Lung microvascular endothelial cell (primary cell): ENCODE measurements at regions not wholly inside any gene's neighbourhood (a gene's known extent, or its start where the extent isn't known, plus 50 kb on each side); places are given as distances from the start of the nearest gene placed in this dataset.
"Not testable (repeated sequence)": the region's sequence is repeated elsewhere in the genome, so short reads cannot be mapped to it uniquely, and the experiment has no call there.

Source experiments
- DNase-seq, 2 donors: peaks; one replicate each; pipeline versions ENCODE4 v3.0.0 to v3.0.0-alpha.2; 2010; ENCODE audit warnings: low read depth in 2 of 2

DNA sequence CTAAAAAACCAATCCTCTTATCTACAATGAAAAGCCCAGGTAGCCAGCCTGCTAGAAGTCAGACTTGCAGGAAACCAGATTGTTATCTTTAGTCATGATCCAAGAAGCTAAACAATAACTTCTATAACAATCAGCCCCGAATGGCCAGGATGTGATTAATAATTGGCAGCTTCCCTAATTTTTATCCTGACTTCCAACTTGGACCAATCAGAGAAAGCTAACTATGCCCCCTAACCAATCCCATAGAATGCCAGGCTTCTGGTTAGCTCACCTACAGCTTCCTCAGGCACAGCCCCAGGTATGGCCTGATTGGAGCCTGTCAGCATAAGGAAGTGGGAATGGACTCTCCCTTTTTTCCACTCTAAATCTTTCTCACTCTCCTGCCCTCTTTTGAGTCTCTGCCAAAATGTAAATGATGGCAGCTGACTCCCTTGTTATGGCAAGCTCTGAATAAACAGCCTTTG, 394.9 kb downstream of the DLEU7 start:
- DNase-seq, result peak; percentile 53 to 89

DNA sequence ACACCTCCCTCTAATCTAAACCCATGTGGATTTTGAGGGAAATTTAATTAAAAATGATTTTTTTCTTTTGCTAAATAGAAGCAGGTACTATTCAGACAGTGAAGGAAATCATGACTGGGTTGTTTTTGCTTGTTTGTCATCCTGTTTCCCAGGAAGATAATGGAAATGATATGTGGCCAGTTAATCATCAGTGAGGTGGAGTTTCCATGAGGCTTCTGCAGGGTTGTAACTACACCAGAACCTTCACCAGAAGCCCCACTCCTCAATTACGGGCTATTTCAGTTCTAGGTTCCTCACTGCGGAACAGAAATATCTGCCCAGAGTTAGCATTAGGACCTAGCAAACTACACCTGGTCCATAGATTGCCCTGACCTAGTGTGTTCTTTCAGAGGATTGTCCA, 394.0 kb downstream of the DLEU7 start:
- peak; percentile 60 to 78 for DNase-seq

DNA sequence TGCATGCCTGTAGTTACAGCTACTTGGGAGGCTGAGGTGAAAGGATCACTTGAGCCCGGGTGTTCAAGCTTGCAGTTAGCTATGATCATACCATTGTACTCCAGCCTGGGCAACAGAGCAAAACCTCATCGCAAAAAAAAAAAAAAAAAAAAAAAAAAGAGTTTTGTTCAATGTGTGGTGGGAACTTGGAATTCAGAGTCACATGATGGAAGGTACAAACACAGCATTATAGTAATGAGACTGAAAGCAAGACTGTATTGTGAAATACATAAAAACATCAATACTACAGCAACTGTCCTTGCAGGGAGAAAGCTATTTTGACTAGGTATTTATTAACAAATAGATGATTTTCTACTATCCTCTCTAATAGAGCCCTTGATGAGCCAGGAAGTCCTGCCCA, 393.2 kb downstream of the DLEU7 start:
- DNase-seq, result no peak

DNA sequence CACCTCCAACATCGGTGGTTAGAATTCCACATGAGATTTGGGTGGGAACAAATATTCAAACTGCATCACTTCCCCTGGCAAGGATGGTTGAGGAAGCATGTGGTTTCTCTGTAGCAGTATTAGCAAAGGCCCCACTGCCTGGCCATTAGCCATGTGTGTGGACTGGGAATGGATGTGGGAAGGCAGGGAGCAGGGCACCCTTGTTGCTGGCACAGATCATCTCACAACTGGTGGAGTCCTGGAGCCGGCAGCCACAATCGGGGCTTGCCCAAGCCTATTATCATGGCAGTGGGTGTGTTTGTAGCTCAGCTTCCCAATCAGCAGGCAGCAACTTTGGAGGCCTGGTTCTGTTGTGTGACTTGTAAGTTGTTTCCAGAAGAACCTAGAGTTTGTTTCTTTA, 391.9 kb downstream of the DLEU7 start:
- DNase-seq, result no peak

DNA sequence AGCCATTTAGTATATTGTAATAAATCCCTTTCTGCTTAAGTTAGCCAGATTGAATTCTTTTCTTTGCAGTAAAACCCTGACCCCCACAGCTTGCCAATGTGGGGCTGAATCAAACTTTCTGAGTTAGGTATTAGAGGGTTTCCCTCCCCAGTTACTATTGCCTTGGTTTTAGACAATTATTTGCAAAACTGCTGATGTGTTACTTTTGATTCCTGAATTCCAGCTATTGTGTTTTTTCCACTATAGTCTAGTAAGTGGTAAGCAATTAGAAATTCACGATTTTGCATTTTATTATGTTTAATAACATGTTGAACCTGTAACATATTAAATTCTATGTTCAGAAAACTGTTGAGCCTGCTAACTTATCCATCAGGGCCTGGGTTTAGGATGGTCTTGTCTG, 391.5 kb downstream of the DLEU7 start:
- DNase-seq, result no peak

DNA sequence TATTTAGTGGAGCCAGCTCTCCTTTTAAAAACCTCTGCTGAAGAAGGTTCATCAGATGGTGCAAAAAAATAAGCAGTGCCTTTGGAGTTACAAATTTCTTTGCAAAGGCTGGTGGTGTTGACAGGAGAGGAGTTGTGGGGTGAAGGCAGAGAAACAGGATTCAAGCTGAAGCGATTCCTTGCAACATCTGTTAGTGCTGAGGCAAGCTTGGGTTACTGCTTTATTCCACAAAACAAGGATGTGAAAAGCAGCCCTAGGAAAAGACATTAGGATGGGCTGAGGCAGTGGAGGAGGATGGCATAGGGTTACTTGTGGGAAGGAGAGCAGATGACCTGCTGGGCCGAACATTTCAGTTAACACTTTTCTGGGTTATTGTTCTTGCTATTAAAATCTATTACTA, 390.7 kb downstream of the DLEU7 start:
- DNase-seq, result no peak

DNA sequence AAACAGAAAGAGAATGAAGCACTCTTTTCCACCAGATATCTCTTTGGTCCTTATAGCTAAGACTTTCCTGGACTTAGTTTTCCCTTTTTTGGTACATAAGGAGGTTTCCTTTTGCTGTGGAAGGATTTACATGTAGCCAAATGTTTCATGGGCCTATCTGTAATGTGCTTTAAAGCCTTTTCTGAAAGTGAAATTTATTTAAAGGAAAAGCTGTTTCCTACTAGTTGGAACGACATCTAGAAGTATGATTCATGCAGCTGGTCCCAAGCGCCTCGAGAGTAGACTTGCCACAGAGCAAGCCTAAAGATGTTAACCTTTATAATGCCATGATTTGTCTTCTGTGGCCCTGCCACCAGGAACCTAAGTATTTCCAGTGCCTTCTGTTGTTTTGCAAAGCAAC, 390.3 kb downstream of the DLEU7 start:
- DNase-seq, result peak in 1 of 2 donors; percentile 22

DNA sequence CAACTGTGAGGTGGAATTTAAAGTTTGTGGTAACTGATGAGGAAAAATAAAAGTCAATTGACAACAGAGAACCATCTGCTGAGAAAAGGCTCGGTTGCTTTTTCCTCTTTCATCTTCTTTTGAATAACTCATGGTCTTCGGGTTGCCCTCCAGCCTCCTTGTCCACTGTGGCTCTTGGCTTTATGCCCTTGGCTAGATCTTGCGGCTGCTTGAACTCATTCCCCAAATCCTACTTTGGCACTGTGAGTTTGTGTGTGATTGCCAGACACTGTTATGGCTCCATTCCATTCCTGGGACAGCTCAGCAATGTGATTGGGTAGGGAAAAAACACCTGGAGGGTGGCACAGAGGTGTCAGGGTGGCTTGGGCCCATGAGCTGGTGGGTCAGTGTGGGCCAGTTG, 387.4 kb downstream of the DLEU7 start:
- DNase-seq, result no peak

DNA sequence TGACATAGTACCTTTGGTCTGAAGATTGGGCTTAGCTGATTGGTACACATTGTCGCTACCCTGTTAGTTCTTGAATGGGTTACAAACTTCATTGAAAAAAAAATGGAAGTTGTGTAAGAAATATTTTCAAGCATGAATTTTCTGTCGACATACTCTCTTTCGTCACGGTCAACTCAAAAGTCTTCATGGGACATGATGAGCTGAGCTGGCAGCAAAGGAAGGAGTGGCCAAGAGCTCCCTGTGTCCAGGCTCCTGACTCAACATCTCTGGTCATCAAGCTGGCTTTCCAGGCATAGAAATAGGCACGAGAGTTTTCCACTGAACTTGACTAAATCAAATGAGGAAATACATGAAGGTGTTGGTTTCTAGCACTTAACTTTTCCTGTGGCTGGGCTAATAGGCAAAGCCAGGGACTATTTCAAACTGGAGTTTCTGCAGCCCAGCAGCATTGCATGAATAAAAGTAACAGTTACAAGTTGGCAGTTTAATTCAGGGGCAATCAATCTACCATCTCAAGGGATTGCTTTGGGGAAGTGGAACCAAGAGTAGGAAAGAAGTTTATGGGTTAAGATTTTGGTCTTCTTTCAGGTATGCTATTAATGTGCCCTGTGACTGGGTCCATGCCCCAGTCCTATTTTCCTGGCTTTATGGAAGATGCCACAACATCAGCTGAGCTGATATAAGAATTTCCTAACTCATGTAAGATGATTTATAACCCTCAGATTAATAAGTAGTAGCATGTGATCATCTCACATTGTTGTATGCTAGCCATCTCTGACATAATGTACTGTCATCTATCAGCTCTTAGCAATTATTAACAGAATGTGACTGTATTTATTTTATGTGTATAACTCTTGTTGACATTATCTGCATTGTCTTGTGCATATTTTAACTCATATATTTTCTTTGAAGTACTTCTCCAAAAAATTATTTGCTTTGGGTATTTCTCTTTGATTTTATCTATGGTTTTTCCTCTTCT, 385.8 kb downstream of the DLEU7 start:
- DNase-seq, result no peak

DNA sequence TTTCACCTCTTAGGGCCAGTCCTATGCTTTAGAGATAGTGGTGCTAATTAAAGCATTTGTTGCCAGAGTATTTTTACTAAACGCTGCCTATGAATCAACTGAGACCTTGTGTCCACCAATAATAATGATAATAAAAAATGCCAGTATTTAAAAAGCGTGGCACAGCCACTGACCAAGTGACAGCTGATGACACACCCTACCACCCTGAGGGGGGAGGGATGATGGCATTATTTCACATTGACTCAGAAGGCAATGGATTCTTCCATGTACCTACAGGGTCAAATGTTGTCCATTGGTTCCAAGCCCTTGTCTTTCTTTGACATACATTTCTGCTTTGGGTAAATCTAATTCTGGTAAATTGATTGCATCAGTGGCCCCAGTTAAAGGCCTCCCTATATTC, 384.4 kb downstream of the DLEU7 start:
- no peak for DNase-seq

DNA sequence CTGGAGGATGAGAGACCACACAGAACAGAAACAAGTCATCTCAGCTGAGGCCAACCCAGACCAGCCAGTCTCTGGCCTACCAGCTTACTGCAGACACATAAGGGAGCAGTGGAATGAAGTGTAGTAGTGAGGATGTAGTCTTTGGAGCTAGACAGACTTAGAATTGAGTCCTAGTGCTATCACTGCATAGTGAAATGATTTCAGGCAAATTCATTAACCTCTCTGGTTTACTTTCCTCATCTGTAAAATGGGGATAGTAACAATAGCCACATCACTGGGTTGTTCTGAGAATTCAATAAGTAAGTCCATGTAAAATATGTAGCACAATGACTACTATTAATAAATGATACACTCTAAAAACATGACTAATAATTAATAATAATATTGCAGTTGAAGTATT, 383.8 kb downstream of the DLEU7 start:
- DNase-seq, result no peak

DNA sequence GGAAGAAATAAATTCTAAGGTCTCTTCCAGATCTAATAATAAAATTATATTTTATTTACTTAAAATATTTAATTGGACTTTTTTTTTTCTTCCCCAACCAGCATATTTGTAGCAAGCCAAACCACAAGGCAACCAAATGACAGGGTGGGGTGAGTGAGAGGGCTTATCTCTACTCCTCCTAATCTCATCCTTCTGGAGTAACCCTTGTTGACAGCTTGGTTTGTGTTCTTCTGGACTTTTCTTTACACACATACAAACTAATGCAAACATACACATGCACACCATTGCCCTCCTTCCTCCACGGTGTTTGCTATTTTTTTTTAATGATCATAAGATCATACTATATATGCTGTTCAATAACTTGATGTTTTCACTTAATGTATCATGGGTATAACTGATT, 383.1 kb downstream of the DLEU7 start:
- DNase-seq, result no peak

DNA sequence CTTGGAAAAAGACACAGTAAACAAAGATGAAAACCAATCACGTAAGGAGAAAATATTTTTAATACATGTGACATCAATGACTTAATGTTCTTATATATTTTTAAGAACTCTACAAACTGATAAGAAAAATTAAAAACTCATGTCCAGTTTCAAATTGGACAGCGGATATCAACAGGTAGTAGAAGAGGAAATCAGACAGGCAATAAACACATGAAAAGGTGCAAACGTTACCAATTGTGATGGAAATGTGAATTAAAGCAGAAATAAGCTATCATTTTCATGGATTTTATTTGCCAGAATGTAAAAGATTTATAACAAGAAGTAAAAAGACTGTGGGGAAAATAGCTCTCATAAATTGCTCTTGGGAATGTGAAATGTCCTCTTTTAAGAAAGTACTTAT, 382.3 kb downstream of the DLEU7 start:
- no peak for DNase-seq

DNA sequence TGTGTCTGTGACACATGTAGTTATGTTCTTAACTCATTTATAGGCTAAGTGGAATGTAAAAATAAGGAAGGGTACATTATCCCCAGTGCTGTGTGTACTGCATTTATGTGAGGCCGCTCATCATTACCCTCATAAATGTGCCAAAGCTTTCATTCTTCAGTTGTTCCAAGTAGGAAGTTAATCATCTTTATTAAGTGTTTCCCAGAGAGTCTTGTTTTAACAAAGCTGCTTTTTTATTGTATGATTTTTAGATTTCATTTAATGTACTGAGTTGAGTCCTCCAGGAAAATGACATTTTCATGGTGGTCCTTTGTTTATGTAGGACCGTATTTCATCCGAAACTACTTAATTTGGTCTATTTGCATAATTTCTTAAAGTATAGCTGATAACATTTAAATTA, 379.8 kb downstream of the DLEU7 start:
- no peak for DNase-seq

DNA sequence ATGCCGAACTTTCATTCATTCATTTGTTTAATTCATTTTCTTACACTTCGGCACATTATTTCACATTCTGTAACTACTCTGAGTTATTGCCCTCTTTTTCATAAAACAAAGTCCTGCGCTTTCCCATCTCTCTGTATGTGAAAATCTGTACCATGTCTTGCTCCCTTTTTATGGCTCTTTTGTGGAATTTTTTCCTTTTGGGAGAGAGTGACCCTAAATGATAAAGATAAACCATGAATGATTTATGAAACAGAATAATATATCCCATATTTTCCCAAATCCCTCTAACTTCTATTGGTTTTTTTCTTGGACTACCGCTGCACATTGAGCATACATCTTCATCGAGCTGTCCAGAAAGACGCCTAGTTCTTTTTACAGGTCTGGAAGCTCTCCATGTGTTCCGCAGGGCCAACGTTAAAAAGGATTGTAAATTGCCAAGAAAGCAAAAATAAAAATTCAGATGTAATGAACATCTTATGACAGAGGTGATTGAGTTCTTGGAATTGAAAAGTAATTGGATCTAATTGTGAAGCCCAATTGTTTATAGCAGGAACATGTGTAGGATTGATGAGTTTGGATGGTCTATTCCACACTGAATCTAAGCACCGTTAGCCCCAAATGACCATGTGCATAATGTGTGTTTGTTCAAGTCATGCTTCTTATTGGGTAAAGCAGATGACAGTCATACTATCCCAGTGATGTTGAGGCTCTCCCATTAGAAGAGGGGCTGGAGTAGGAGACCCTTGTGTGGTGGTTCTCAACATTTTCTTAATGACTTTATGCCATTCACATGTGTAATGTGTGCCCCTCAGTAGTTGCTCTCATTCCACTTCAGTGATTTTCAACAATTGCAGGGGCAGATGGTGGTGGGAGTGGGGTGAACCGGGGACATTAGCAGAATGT, 378.9 kb downstream of the DLEU7 start:
- DNase-seq, result no peak

DNA sequence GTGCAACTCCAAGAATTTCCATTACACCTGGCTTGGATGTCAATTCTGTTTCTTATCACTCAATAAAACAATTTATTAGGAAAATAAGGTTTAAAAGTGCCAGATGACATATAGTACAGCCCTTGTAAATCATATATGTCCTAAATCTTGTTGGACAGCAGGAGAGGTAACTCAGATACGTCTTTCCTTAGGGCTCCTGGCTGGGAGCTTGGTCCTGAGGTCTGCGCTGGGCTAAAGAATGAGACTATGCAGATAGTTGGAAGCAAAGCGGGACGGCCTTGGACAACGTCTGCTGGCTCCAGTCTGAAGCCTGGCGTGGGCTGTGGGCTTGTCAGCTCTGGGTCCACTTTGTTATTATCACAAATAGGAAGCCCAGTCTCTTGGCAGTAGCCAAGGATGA, 377.0 kb downstream of the DLEU7 start:
- DNase-seq, result no peak

DNA sequence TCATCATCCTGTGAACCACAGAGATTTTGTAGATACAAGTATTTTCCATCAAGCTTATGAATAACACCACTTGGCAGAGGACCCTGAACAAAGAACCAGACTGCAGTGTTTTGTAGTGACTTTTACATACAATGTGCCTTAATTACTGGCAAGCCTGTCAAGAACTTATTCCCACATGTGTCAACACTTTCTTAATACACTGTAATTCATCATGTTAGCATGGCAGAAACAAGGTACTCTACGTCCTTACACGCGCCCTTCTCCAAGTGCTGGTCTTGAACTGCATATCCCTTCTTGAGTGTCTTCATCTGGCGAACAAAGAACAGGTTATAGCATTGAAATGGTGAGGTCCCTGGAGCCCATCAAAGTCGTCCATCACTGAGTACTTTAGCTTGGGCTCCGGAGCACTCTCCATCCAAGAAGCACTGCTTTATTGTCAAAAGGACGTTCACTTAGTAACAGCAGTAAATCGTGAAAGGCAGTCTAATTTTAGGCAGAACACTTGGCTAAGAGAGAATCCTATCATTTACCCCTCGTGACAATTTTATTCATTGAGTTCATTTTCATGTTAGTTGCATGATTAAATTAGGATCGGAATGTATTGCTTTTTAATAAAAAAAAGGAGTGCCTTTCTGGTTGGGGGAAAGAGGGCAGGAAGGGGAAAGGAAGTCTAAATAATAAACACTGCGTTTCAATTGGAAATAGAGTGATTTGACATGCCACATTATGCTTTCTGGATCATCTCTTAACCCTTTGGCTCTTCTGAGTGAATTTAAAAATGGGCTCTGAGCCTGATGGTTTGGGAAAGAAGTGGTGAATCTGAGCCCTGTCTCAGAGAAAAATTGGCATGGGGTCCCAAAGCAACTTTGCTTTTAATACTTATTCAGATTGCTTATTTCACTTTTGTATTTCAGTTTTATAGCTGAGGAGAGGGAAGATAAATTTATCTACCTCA, 376.1 kb downstream of the DLEU7 start:
- no peak for DNase-seq

DNA sequence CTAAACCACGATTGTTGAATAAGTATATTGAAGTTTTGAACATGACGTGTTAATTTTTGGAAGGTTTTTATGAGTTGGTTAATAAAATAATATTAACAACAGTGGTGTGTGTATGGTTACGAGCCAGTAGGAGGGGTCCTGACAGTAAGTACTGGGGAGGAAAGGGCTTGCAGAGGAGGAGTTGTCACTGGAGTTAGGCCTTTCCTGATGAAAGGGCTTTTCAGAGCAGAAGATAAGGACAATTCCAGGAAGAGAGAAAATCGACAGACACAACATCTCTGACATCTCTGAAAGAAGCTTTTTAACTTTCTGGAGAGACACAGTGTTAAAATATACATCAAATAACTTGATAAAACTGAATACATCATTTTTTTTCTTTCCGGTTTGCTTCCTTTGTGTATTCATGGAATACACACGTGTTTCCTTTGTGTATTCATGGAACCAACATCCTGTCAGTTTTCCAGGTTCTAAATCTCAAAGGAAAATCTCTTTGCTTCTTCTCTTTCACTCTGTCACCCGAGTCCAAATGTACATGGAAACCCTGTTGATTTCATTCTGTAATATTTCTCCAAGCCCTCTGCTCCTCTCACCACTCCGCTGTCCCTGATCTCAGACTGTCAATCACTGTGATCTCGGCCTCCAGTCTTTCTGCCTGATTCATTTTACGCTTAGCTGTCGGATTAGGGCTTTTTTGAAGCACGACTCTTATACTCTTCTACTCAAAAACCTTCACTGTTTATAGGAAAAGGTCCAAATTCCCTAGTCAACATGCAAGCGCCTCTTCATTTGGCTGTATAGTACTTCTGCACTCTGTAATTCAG, 374.4 kb downstream of the DLEU7 start:
- peak in 1 of 2 donors; percentile 34 for DNase-seq

DNA sequence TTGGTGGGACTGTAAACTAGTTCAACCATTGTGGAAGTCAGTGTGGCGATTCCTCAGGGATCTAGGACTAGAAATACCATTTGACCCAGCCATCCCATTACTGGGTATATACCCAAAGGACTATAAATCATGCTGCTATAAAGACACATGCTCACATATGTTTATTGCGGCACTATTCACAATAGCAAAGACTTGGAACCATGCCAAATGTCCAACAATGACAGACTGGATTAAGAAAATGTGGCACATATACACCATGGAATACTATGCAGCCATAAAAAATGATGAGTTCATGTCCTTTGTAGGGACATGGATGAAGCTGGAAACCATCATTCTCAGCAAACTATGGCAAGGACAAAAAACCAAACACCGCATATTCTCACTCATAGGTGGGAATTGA, 370.4 kb downstream of the DLEU7 start:
- not testable (repeated sequence) for DNase-seq

DNA sequence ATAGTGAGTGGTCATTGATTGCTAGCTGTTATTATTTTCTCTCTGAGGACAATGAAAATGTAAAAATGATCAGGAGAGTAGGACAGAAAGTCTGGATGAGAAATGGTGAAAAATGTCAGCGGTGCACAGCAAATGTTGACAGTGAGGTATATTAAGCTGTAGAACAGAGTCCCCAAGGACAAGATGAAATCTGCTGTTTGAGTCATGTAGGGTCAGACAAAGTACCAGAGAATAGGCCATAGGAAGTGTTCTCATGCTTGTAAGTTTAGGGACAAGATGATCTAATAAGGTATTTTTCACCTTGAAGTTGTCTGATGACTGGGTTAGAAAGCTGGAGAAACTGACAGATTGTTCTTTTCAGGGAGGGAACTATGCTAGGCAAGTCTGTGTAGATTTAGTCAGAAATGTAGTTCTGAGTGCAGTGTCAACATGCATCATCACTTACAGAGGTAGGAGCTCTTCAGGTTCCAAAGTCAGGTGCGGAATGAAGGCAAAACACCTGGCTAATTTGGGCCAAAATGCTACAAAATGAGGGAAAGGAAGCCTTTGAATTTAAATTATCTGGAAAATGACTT, 369.3 kb downstream of the DLEU7 start:
- DNase-seq, result no peak
